ENCODE measurements at regions not wholly inside any gene's neighbourhood (a gene's known extent, or its start where the extent isn't known, plus 50 kb on each side); places are given as distances from the start of the nearest gene placed in this dataset.

- no peaks in the 10 kb centered on the region for H3K9me3 ChIP-seq (ENCODE audit: insufficient read depth, low read depth, low read length)
- no peak for TF ChIP-seq EZH2phosphoT487 (IDR thresholded peaks at IDR 0.05; ENCODE audit: borderline replicate concordance)
- no peak for TF ChIP-seq CTCF (conservative IDR thresholded peaks at IDR 0.05; ENCODE audit: low read length)
- no peaks in the 10 kb centered on the region for H3K27me3 ChIP-seq (ENCODE audit: insufficient read depth, low read length, poor library complexity, severe bottlenecking)
- H3K4me2 ChIP-seq (ENCODE audit: low read depth, low read length, poor library complexity, severe bottlenecking) = no peak overlapping the region
- no peaks in the 10 kb centered on the region for H3K79me2 ChIP-seq (ENCODE audit: insufficient read depth, low read length)
- no peak overlapping the region for H3K4me3 ChIP-seq (ENCODE audit: low read length, poor library complexity, severe bottlenecking)
- no peak overlapping the region; the same call in 1 of the 2 replicates for H2AFZ ChIP-seq (ENCODE audit: low read length)
- no peaks in the 10 kb centered on the region for H3K9me2 ChIP-seq (replicated peaks; ENCODE audit: low read depth, low read length)
- no peaks in the 10 kb centered on the region for H3F3A ChIP-seq (ENCODE audit: low read depth)
- no peaks in the 10 kb centered on the region for H3K4me1 ChIP-seq (ENCODE audit: insufficient read depth, low read length, poor library complexity, severe bottlenecking)
- no peaks in the 10 kb centered on the region for H3K36me3 ChIP-seq (ENCODE audit: insufficient read depth, low read length)
- no peak overlapping the region for H3K9ac ChIP-seq (ENCODE audit: low read depth, low read length, poor library complexity, severe bottlenecking)
- H4K20me1 ChIP-seq (ENCODE audit: insufficient read depth, low read length, poor library complexity, severe bottlenecking) = no peaks in the 10 kb centered on the region
Measured at GRCh38 chr4:132527817-132528216, 621.3 kb upstream of the PCDH10 start.

- Histone ChIP-seq H3K4me3 (ENCODE audit: low read length, poor library complexity, severe bottlenecking) (no peak overlapping the region), H3K4me1 (ENCODE audit: insufficient read depth, low read length, poor library complexity, severe bottlenecking) (no peaks in the 10 kb centered on the region), H2AFZ (ENCODE audit: low read length) (no peak overlapping the region), H3K27me3 (ENCODE audit: insufficient read depth, low read length, poor library complexity, severe bottlenecking) (no peaks in the 10 kb centered on the region), H3K36me3 (ENCODE audit: insufficient read depth, low read length) (no peaks in the 10 kb centered on the region), H3K79me2 (ENCODE audit: insufficient read depth, low read length) (no peaks in the 10 kb centered on the region), H3F3A (ENCODE audit: low read depth) (no peaks in the 10 kb centered on the region), H4K20me1 (ENCODE audit: insufficient read depth, low read length, poor library complexity, severe bottlenecking) (no peaks in the 10 kb centered on the region), H3K4me2 (ENCODE audit: low read depth, low read length, poor library complexity, severe bottlenecking) (no peak overlapping the region), H3K9ac (ENCODE audit: low read depth, low read length, poor library complexity, severe bottlenecking) (no peak overlapping the region), H3K9me2 (replicated peaks; ENCODE audit: low read depth, low read length) (no peaks in the 10 kb centered on the region), H3K9me3 (ENCODE audit: insufficient read depth, low read depth, low read length) (no peaks in the 10 kb centered on the region)
- TF ChIP-seq CTCF (conservative IDR thresholded peaks at IDR 0.05; ENCODE audit: low read length) = no peak
- no peak for TF ChIP-seq EZH2phosphoT487 (IDR thresholded peaks at IDR 0.05; ENCODE audit: borderline replicate concordance)
Measured at GRCh38 chr4:132530861-132531260, 618.2 kb upstream of the PCDH10 start.

GRCh38 chr4:132540268-132540667 lies 608.8 kb upstream of the PCDH10 start:
- no peaks in the 10 kb centered on the region for H3K36me3 ChIP-seq (ENCODE audit: insufficient read depth, low read length)
- H3K9me2 ChIP-seq (replicated peaks; ENCODE audit: low read depth, low read length) = no peaks in the 10 kb centered on the region
- TF ChIP-seq EZH2phosphoT487 (IDR thresholded peaks at IDR 0.05; ENCODE audit: borderline replicate concordance) = no peak
- TF ChIP-seq CTCF (conservative IDR thresholded peaks at IDR 0.05; ENCODE audit: low read length) = no peak
- H3K4me2 ChIP-seq (ENCODE audit: low read depth, low read length, poor library complexity, severe bottlenecking) = no peak overlapping the region
- H3K27me3 ChIP-seq (ENCODE audit: insufficient read depth, low read length, poor library complexity, severe bottlenecking) = no peaks in the 10 kb centered on the region
- H3K9me3 ChIP-seq (ENCODE audit: insufficient read depth, low read depth, low read length) = peaks cover 6% of the 10 kb centered on the region
- no peaks in the 10 kb centered on the region for H3F3A ChIP-seq (ENCODE audit: low read depth)
- no peak overlapping the region for H3K9ac ChIP-seq (ENCODE audit: low read depth, low read length, poor library complexity, severe bottlenecking)
- H3K4me3 ChIP-seq (ENCODE audit: low read length, poor library complexity, severe bottlenecking) = no peak overlapping the region
- no peaks in the 10 kb centered on the region for H3K79me2 ChIP-seq (ENCODE audit: insufficient read depth, low read length)
- H2AFZ ChIP-seq (ENCODE audit: low read length) = no peak overlapping the region; the same call in 1 of the 2 replicates
- no peaks in the 10 kb centered on the region for H4K20me1 ChIP-seq (ENCODE audit: insufficient read depth, low read length, poor library complexity, severe bottlenecking)
- no peaks in the 10 kb centered on the region for H3K4me1 ChIP-seq (ENCODE audit: insufficient read depth, low read length, poor library complexity, severe bottlenecking)

Data from Loucy (cell line).